ENCODE measurements at regions not wholly inside any gene's neighbourhood (a gene's known extent, or its start where the extent isn't known, plus 50 kb on each side); places are given as distances from the start of the nearest gene placed in this dataset.

DNA sequence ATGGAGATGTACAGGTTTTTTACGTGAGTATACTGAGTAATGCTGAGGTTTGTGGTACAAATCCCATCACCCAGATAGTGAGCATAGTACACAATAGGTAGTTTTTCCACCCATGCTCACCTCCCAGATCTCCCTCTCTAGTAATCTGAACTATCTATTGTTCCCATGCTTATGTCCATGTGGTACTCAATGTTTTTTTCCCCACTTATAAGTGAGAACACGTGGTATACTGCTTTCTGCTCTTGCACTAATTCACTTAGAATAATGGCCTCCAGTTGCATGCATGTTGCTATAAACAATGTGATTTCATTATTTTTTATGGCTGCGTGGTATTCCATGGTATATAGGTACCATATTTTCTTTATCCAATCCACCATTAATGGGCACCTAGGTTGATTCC is 593.9 kb downstream of the ANXA1 start:
- TF ChIP-seq, protein P1, sequence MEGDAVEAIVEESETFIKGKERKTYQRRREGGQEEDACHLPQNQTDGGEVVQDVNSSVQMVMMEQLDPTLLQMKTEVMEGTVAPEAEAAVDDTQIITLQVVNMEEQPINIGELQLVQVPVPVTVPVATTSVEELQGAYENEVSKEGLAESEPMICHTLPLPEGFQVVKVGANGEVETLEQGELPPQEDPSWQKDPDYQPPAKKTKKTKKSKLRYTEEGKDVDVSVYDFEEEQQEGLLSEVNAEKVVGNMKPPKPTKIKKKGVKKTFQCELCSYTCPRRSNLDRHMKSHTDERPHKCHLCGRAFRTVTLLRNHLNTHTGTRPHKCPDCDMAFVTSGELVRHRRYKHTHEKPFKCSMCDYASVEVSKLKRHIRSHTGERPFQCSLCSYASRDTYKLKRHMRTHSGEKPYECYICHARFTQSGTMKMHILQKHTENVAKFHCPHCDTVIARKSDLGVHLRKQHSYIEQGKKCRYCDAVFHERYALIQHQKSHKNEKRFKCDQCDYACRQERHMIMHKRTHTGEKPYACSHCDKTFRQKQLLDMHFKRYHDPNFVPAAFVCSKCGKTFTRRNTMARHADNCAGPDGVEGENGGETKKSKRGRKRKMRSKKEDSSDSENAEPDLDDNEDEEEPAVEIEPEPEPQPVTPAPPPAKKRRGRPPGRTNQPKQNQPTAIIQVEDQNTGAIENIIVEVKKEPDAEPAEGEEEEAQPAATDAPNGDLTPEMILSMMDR (IDR thresholded peaks at IDR 0.05; ENCODE audit: low read length, missing control alignments): no peak
- H3K4me3 ChIP-seq (replicated peaks; ENCODE audit: low read depth, low read length): no peak overlapping the region
- no peak for DNase-seq (ENCODE audit: low read depth)

DNA sequence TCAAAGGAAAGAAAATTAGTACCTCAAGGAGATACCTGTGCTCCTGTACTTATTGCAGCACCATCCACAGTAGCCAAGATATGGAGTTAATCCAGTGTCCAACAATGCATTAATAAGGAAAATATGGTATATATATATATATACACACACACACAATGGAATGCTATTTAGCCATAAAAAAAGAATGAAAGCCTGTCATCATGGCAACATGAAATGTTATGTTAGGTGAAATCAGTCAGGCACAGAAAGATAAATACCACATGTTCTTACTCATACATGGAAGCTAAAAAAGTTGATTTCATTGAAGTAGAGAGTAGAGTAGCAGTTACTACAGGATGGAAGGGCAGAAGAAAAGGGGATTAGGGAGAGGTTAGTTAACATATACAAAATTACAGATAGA is 601.5 kb downstream of the ANXA1 start:
- H3K4me3 ChIP-seq (replicated peaks; ENCODE audit: low read depth, low read length): no peak overlapping the region
- TF ChIP-seq, protein P1 (IDR thresholded peaks at IDR 0.05; ENCODE audit: low read length, missing control alignments): no peak
- DNase-seq (ENCODE audit: low read depth): peak; percentile 5

DNA sequence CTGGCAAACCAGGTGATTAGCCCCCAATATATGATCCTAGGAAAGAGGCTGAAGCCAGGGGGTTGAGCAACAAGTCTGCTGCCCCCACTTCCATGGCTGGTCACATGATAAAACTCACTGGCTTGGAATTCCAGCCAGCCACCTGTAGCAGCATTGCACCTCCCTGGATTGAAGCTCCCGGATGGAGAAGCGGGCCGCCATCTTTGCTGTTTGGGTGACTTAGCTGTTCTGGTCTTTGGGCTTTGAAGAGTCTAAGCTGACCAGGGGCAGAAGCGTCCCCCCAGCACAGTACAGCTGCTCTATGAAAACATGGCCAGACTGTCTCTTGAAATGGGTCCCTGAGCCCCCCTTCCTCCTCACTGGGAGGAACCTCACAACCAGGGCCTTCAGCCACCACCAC is 610.2 kb downstream of the ANXA1 start:
- DNase-seq (ENCODE audit: low read depth): no peak
- no peak overlapping the region for H3K4me3 ChIP-seq (replicated peaks; ENCODE audit: low read depth, low read length)
- TF ChIP-seq, protein P1 (IDR thresholded peaks at IDR 0.05; ENCODE audit: low read length, missing control alignments): no peak

DNA sequence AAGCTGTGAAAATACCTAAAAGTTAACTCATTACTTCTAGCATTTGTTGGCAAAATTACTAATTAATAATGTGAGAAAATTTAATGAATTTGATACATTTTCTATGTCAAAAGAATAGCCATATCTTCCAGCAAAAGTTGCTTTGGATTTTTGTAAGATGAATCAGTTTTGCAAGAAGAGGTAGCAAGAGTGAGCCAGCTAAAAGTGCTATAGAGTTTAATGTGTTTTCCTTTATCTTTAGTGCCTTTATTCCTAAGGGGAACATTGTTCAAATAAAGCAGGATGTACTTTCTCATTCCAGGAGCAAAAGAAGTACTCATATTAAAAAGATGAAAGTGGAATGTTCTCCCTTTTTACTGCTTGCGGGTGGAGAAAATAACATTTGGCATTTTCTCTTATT is 622.2 kb downstream of the ANXA1 start:
- no peak overlapping the region for H3K4me3 ChIP-seq (replicated peaks; ENCODE audit: low read depth, low read length)
- TF ChIP-seq, protein P1 (IDR thresholded peaks at IDR 0.05; ENCODE audit: low read length, missing control alignments): no peak
- no peak for DNase-seq (ENCODE audit: low read depth)

DNA sequence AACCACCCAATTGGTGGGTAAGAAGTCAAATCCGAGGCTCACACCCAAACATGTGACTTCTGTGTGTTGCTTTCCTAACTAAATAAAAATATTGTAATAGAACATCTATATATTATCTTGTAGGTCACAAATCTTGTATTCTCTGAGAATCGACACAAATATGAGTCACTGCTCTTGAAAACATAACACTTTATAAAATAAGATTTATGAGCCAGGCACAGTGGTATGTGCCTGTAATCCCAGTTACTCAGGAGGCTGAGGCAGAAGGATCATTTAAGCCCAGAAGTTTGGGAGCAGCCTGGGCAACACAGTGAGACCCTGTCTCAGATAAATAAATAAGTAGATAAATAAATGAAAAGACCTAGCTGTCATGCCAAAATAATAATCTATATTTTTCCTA is 624.1 kb downstream of the ANXA1 start:
- TF ChIP-seq, protein P1 (IDR thresholded peaks at IDR 0.05; ENCODE audit: low read length, missing control alignments): no peak
- no peak overlapping the region for H3K4me3 ChIP-seq (replicated peaks; ENCODE audit: low read depth, low read length)
- no peak for DNase-seq (ENCODE audit: low read depth)

DNA sequence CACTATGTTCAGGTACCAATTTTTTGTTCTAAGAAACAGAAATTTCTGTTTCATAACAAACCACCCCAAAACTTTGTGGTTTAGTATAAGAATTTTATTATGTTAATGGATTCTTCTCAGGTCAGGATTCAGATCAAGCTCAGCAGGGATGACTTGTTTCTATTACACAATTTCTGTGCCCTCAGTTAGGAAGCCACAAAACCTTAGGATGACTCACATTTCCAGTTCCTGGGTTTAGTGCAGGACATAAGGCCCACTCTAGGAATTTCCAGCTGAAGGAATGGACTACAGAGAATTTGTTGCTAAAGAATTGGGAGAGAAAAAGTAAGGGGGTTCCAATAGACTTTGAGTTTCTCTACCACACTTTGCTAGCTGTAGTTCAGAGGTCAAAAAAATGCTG is 629.3 kb downstream of the ANXA1 start:
- peak; percentile 92 for DNase-seq (ENCODE audit: low read depth)
- TF ChIP-seq, protein P1 (IDR thresholded peaks at IDR 0.05; ENCODE audit: low read length, missing control alignments): no peak
- H3K4me3 ChIP-seq (replicated peaks; ENCODE audit: low read depth, low read length): no peak overlapping the region

DNA sequence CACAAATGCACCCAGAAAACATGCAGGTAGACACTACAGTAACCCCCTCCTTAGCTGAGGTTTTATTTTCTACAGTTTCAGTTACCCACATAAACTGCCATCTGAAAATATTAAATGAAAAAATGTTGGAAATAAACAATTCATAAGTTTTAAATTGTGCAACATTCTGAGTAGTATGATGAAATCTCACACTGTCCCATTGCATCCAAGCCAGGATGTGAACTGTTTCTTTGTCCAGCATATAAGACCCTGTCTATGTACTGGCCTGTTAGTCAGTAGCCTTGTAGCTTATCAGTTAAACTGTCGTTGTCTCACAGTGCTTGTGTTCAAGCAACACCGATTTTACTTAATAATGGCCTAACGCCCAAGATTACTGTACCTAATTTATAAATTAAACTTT is 630.5 kb downstream of the ANXA1 start:
- TF ChIP-seq, protein P1 (IDR thresholded peaks at IDR 0.05; ENCODE audit: low read length, missing control alignments): no peak
- peak; percentile 79 for DNase-seq (ENCODE audit: low read depth)
- H3K4me3 ChIP-seq (replicated peaks; ENCODE audit: low read depth, low read length): no peak overlapping the region

All from fibroblast of pulmonary artery (primary cell).